CD4-positive, alpha-beta T cell treated with Interleukin-15 for 4 hours (primary cell): ENCODE measurements at regions not wholly inside any gene's neighbourhood (a gene's known extent, or its start where the extent isn't known, plus 50 kb on each side); places are given as distances from the start of the nearest gene placed in this dataset.

Experiments
- DNase-seq: peaks from one replicate; pipeline ENCODE4 v3.0.0-alpha.2; 2020; ENCODE audit warnings: low spot score

GRCh38 chr15:97096303-97096835, 765.9 kb downstream of the NR2F2 start:
- no peak for DNase-seq

GRCh38 chr15:97099040-97099439, 768.5 kb downstream of the NR2F2 start:
- no peak for DNase-seq

- no peak for DNase-seq
Measured at GRCh38 chr15:97101572-97101971, 771.1 kb downstream of the NR2F2 start.

GRCh38 chr15:97114900-97115760, 784.6 kb downstream of the NR2F2 start:
- no peak for DNase-seq

GRCh38 chr15:97115761-97116070, 785.2 kb downstream of the NR2F2 start:
- DNase-seq = no peak

- no peak for DNase-seq
Measured at GRCh38 chr15:97124790-97125189, 794.3 kb downstream of the NR2F2 start.

GRCh38 chr15:97126553-97127233, 796.2 kb downstream of the NR2F2 start:
- no peak for DNase-seq

- no peak for DNase-seq
Measured at GRCh38 chr15:97129674-97130073, 799.2 kb downstream of the NR2F2 start.

- DNase-seq = no peak
Measured at GRCh38 chr15:97140216-97140615, 809.7 kb downstream of the NR2F2 start.

GRCh38 chr15:97141360-97141759, 810.9 kb downstream of the NR2F2 start:
- no peak for DNase-seq

GRCh38 chr15:97141871-97142270, 811.4 kb downstream of the NR2F2 start:
- DNase-seq = no peak

- no peak for DNase-seq
Measured at GRCh38 chr15:97143592-97144376, 813.3 kb downstream of the NR2F2 start.

- DNase-seq = no peak
Measured at GRCh38 chr15:97144377-97144711, 813.8 kb downstream of the NR2F2 start.

- DNase-seq = no peak
Measured at GRCh38 chr15:97146929-97147870, 813.3 kb upstream of the ARRDC4 start.

- no peak for DNase-seq
Measured at GRCh38 chr15:97153356-97153965, 807.0 kb upstream of the ARRDC4 start.

GRCh38 chr15:97156739-97157265, 803.7 kb upstream of the ARRDC4 start:
- DNase-seq = no peak

- DNase-seq = no peak
Measured at GRCh38 chr15:97162805-97163495, 797.6 kb upstream of the ARRDC4 start.

- no peak for DNase-seq
Measured at GRCh38 chr15:97165205-97165604, 795.3 kb upstream of the ARRDC4 start.

- DNase-seq = no peak
Measured at GRCh38 chr15:97168704-97169475, 791.6 kb upstream of the ARRDC4 start.
